ENCODE measurements at regions not wholly inside any gene's neighbourhood (a gene's known extent, or its start where the extent isn't known, plus 50 kb on each side); places are given as distances from the start of the nearest gene placed in this dataset.
"Not testable (repeated sequence)": the region's sequence is repeated elsewhere in the genome, so short reads cannot be mapped to it uniquely, and the experiment has no call there.

DNA sequence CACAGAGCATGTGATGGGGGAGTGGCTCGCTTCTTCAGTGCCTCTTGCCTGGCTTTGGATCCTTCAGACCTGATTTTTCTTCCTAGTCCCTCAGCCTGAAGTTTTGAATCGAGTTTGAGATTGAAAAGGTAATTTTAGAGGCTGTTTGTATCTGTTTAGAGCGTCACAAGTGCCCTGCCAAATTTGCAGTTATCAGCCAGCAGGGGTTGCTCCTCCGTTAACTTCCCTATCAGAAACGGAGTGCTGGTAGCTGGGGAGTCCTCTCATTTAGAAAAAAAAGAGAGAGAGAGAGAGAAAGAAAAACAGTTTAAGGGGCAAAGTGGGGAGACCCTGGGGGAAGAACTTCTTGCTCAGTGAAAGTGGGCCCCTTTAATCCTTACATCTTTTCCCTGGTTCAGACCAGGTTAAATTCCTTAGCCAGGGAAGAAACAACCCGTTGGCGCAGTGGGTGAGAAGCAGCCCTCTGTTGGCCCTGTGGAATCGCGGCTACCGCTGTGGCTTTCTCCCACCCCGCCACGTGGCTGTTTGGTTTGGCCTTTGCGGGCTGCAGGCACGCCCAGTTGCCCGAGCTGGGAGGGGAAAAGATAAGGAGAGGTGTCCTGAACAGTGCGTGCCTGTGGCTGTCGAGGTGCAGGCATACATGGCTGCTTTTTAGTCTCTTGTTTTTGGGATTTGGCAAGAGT, 576.7 kb upstream of the ACO1 start:
- no peak for DNase-seq (ENCODE audit: low spot score)

DNA sequence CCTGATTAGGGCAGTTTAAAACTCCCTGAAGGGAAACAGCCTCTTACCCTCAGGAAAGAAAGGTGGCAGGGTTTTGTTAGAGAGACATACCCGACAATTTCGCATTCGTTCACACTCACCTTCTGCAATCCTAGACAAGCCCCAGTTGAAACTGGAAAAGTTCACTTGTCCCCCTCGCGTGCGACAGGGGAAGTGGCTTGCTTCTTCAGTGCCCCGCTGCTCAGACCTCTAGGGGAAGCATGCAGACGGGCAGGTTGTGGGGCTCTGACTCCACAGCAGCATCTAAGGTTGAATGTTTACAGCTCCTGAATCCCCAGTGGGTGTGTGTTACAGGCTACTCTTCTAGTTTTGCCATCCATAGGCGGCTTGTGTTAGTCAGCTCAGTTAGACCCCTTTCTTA, 575.7 kb upstream of the ACO1 start:
- DNase-seq (ENCODE audit: low spot score): no peak

DNA sequence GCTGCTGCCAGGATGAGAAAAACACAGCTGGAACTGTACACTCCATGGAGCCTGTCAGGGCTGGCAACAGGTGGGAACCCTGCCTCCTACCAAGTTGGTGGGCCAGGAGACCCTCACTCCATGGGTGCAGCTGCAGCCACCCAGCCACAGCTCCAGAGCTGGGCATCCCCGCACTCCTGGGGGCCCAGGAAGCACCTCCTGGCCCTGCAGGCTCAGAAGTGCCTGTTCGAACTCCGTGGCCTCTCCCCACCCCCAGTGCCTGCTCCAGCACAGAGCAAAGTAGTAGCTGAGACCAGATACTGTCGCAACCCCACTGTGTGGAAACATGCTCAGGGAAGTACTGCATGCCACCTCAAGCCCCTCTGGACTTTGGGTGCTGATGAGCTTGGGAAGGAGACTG, 564.0 kb upstream of the ACO1 start:
- DNase-seq (ENCODE audit: low spot score): no peak

DNA sequence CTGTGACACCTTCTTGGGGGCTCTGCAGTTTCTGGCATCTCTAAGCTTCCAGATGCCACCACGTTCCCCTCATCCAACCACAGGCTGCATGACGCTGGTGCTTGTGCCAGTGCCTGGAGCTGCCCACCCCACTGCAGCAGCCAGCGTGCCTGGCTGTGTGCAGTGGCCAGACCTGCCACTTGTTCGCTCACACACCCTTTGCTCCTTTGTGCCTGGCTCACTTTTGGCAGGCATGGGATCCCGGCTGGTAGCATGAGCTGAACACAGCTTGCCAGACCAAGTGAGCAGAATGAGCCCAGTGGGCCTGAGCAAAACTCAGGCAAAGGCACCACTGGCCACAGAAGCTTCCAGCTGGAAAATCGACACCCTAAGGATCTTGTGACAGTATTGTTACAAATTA, 562.9 kb upstream of the ACO1 start:
- no peak for DNase-seq (ENCODE audit: low spot score)

DNA sequence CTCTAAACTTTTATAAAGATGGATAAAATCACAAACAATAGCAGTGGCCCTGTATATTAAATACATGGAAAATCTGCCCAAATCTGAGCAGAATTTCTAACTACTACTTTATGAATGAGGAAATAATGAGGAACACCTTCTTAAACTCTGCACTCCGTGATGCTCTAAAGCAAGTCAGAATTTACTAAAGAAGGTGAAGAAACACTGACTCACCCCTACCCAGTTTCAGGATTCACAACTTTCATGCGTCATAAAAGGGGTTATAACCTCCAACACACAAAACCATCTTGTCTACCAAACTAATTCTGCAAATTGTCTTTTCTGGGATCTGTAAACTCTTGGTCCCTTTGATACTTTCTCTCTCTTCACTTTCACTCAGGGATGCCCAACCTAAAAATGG, 561.1 kb upstream of the ACO1 start:
- DNase-seq (ENCODE audit: low spot score): no peak

DNA sequence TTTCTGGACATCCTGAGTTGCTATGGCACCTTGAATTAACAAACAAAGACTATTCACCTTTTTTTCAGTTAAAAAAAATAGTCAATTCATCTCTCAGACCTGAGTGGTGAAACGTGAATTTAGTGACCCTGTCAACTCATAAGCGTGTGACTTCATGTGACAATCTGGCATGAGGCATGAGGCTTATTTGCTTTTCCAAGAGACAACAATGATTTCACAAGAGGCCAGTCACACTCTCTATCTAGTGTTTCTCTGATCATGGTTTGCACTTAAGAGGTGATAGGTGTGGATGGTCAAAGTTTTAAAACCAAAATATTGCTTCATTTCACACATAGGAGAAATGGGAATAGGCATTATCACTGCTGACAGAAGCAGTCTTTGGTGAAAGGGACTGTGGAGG, 559.6 kb upstream of the ACO1 start:
- no peak for DNase-seq (ENCODE audit: low spot score)

DNA sequence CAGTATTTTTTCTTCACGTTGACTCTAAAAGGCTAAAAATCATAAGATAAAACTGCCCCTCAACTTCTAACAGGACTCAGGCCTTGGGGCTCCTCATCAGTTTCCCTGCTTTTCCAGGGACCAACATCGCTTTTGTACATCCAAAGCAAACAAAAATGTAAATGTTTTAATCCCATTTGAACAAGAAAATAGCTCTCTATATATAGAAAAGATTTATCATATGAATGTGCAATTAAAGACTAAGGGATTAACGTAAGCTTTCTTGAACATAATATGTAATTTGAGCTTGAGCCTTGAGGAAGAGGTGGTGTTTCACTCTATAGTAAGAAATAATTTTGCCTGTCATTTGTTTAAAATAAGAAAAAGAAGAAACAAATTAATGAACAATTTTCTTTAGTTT, 547.2 kb upstream of the ACO1 start:
- DNase-seq (ENCODE audit: low spot score): no peak

DNA sequence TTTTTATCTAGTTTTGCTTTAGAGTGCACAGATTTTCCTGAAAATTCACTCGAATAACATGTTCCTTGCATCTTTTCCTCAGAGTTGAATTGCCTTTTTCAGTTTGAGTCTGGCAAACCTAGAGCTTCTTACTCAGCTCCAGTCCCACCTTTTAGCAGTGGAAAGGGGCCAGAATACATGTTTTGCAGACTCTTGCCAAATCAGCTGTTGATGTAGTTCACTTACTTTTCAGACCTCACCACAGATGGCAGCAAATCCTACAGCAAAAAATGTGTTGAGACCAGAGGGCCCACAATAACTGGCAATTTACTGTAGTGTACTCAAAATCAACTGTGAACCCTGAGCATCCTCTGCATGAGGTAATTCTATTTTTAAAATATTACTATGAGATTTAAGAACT, 545.2 kb upstream of the ACO1 start:
- DNase-seq (ENCODE audit: low spot score): peak; percentile 9

DNA sequence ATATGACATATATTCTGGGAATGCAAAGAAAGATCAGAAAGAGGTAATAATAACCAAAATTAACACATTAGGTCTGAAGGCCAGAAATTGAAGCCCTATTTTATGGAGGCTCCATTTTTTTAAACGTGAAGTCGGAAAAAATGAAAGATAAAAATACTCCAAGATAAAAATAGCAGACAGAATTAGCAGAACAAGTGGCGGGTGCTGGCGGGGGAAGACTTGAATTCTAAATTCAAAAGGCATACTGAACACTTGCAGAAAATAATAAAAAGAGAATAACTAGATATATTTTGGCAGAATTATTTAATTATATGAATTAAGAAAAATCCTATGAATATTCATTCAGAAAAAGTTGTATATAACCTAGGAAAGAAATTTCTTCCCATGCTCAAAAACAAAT, 543.7 kb upstream of the ACO1 start:
- DNase-seq (ENCODE audit: low spot score): no peak

DNA sequence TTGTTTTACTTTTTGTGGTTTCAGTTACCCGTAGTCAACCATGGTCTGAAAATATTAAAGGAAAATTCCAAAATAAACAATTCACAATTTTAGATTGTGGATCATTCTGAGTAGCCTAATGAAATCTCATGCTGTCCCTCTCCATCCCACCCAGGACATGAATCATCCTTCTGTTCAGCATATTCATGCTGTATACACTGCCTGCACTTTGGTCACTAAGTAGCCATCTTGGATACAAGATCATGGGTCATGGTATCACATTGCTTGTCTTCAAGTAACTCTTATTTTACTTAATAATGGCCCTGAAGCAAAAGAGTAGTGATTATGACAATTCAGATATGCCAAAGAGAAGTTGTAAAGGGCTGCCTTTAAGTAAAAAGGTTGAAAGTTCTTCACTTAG, 536.5 kb upstream of the ACO1 start:
- DNase-seq (ENCODE audit: low spot score): no peak

DNA sequence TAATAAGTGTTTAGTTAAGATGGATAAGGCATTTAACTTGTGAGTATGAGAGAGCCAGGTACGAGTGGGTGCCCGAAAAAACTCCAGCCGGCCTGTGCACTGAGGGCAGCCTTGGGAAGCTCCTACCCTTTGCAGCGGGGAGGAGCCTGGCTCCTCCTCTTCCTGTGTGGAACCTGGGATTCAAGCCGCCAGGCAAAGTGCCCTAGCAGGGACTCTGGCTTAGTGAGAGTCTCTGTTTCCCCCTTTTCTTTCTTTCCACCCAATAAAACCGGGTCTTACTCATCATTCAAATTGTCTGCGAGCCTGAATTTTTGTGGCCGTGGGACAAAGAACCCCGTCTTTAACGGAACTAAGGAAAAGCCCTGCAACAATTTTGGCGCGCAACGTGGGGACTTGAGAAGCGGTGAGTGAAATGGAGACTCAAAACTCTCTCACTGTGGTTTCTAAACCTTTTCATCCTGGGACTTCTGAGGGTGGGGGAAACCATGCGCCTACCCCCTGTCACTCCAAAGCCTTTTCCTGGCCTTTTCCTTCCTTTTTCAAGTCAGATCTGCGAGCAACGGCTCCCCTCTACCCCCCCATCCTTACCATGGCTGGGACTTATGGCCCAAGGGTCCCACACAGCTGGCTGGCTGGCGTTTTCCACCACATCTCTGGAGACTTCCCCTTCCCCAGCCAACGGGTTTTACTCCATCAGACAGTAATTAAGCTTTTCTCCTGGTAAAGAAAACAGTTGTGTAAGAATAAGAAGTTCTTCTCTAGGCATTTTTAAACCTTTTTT, 535.7 kb upstream of the ACO1 start:
- no peak for DNase-seq (ENCODE audit: low spot score)

DNA sequence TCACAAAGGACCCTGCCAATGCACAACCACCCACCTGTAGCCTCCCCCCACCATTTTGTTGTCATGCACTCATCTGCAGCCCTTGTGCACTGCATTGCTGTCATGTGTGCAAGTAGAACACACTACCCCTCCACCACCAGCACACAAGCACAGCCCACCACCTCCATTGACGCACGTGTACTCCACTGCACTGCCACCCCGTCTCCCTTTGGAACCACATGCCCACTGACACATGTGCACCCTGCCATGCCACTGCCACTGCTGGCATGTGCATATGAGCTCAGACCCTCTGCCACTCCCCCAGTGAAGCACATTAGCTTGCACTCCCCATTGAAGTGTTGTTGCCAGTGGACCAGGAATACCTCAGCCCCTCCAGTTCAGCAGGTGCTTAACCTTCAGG, 530.3 kb upstream of the ACO1 start:
- no peak for DNase-seq (ENCODE audit: low spot score)

DNA sequence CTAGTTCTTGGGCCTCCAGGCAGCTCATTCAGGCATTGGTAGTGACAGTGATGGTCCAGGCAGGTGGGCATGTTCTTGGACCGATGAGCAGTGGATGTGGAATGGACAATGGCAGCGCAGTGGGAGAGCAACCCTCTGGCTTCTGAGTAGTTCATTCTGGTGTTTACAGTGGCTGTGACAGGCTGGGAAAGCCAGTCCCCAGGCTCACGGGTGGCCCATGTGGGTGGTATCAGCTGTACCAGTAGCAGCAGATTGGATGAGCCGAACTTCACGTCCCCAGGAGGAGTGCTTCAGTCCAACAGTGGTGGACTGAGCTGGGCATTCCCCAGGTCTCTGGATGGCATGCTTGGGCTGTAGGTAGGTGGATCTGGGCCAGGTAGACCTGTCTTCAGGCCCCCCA, 515.6 kb upstream of the ACO1 start:
- no peak for DNase-seq (ENCODE audit: low spot score)

DNA sequence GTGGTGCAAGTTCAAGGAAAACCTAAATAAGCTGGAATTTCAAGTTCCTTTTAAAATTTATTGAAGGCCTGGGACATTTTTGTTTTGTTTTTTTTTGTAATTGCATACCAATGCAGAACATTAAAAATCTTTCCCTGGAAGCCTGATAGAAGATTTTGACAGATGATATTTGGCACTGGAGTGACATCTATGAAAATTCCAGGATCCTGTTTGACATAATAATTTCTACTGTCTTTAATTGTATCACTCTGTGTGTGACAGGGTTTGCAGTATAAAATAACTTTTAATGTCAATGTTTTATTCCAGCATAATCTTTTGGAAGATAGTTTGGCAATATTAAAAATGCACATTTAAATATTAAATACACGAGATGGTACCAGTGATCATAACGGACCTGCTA, 514.2 kb upstream of the ACO1 start:
- no peak for DNase-seq (ENCODE audit: low spot score)

DNA sequence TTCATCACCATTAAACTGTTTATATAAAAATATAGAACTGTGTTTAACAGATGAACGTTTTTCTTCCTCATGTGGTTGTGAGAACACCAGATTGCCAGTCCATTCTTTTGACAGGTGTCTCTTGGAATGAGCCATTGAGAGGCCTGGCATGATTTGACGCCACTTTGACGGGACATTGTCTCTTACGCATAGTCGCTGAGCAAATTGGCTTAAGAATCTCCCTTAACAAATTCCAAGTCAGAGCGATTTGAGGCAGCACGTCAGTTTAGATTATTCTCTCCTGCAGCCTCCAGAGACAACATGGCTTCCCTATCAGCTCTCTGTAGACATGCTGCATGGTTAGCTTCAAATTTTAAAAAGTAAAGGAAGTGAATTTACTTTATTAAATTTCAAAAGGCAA, 510.7 kb upstream of the ACO1 start:
- no peak for DNase-seq (ENCODE audit: low spot score)

DNA sequence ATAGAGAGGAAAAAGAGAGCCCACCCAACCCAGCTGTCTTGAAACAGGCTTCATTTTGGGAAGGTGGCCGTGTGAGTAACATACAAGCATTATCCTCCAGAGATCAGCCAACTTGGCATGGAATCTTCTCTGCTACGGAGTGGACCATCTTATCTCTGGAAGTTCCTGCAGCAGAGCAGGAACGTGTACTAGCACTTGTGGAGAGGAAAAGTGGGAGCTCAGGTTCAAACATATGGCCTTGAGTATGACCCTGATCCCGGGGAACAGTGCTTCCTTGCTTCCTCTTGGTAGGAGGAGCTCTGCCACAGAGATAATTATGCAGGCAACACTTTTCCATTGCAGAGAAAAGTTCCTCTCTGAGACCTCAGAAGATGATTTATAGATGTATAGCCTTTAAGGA, 490.4 kb upstream of the ACO1 start:
- no peak for DNase-seq (ENCODE audit: low spot score)

DNA sequence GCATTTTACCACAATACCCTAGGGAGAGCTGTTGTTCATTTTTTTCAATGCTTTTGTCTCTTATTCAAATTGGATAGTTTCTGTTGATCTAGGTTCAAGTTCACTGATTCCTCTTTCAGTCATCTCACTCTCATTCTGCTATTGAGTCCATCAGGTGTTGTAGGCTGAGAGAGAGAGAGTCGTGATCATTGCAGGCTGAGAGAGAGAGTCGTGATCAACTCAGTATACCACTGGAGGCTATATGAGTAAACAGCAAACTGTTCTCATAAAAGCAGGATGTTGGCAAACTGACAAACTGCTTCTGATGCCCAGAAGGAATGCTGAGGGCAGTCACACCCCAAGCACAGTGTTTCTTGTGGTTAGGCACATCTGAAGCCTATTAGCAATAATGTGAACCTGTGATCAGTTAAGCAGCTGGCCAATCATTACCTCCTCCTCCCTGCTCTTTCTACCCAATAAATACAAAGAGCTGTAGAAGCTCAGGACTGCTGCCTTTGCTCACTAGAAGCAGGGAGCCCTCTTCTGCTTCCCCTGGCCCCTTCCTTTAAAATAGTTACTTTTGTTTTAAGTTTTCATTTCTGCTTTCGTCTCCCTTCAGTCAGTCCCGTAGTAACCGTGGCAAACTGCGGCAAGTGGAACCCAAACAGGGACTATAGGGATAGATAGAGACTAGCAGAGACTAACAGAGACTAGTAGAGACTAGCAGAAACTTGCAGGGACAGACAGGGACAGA, 476.1 kb upstream of the ACO1 start:
- DNase-seq (ENCODE audit: low spot score): no peak

DNA sequence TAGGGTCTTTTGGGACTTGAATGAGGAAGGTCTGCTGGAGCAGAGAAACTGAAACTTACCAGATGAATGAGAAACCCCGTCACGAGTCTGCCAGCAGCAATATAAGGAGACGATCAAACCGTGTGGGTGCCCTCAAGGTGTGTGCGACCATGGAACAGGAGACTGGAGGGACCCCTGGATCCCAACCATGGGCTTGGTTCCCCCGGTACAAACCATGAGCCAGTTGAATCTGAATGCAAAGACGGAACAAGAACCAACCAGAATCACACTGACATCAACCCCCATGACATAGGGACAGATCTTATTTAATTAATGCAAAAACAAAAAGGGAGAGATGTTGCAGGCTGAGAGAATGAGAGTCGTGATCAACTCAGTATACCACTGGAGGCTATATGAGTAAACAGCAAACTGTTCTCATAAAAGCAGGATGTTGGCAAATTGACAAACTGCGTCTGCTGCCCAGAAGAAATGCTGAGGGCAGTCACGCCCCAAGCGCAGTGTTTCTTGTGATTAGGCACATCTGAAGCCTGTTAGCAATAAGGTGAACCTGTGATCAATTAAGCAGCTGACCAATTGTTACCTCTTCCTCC, 475.5 kb upstream of the ACO1 start:
- no peak for DNase-seq (ENCODE audit: low spot score)

DNA sequence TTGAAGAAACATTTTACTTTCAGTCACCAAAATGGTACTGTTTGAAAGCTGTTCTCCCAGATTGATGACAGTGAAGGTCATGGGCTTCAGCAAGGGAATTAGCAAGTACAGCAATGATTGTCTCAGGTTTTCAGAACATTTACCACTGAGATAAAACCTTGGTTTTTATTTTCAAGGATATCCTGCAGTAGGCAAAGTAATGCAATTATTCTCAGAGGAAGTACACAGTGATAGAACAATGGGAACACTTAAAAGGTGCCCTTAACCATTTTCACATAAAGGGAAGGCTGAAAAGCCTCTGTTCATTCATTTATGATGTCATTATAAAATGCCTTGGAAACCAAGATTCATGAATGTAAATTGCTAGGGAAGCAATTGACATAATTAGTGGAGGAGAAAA, 471.8 kb upstream of the ACO1 start:
- DNase-seq (ENCODE audit: low spot score): no peak

DNA sequence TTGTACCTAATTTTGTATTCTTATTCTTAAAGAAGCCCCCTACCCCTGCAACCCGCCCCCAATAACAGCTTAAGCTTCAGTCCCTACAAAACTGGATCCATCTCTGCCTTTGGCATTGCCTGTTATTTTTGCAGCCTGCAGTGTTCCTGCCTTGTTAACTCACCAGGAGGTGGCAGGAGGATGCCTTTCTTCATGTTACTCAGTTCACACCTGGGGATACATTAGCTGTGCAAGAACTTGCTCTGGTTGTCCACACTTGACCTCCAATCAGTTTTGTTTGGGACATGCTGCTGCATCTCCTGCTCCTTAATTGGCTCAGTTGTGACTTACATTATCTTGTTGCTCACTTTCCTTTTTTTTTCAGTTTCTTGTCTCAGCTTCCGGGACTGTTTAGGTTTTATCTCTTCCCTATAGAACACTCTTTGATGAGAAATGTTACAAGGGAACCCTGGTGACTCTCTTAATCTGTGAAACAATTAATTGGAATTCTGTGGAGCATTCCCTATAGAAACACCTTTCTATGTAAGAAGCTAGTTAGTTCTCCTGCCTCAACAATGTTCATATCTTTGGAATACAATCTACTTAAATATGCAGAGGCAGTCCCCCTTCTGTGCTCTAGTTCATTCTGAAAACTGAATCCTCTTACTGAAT, 467.7 kb upstream of the ACO1 start:
- no peak for DNase-seq (ENCODE audit: low spot score)

DNA sequence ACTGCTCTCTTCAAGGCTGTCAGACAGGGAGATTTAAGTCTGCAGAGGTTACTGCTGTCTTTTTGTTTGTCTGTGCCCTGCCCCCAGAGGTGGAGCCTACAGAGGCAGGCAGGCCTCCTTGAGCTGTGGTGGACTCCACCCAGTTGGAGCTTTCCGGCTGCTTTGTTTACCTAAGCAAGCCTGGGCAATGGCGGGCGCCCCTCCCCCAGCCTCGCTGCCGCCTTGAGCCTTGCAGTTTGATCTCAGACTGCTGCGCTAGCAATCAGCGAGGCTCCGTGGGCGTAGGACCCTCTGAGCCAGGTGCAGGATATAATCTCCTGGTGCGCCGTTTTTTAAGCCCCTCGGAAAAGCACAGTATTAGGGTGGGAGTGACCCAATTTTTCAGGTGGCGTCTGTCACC, 446.7 kb upstream of the ACO1 start:
- not testable (repeated sequence) for DNase-seq (ENCODE audit: low spot score)

DNA sequence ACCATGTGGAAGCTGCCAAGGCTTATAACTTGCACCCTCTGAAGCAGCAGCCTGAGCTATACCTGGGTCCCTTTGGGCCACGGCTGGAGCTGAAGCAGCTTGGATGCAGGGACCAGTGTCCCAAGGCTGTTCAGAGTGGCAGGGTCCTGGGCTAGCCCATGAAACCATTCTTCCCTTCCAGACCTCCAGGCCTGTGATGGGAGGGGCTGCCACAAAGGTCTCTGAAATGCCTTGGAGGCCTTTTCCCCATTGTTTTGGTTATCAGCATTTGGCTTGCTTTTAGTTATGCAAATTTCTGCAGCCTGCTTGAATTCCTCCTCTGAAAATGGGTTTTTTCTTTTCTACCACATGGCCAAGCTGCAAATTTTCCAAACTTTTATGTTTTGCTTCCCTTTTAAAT, 433.7 kb upstream of the ACO1 start:
- DNase-seq (ENCODE audit: low spot score): no peak
